ENCODE measurements at regions not wholly inside any gene's neighbourhood (a gene's known extent, or its start where the extent isn't known, plus 50 kb on each side); places are given as distances from the start of the nearest gene placed in this dataset.

GRCh38 chr18:77750006-77750405 is 500.4 kb downstream of the GALR1 start:
- no peak for TF ChIP-seq CTCF (IDR thresholded peaks at IDR 0.05; ENCODE audit: low read depth, low read length, missing control alignments)
- in situ Hi-C loops (cut with HindIII; ENCODE audit: low sequenced_read_pairs): no loop called here
- no peak overlapping the region for H3K4me3 ChIP-seq (ENCODE audit: low read depth, low read length)
- DNase-seq (ENCODE audit: low read depth): no peak

- DNase-seq (ENCODE audit: low read depth): no peak
- in situ Hi-C loops (cut with HindIII; ENCODE audit: low sequenced_read_pairs): no loop called here
- TF ChIP-seq CTCF (IDR thresholded peaks at IDR 0.05; ENCODE audit: low read depth, low read length, missing control alignments): no peak
- H3K4me3 ChIP-seq (ENCODE audit: low read depth, low read length): no peak overlapping the region
Measured at GRCh38 chr18:77754475-77755044, 504.9 kb downstream of the GALR1 start.

GRCh38 chr18:77755187-77755586 is 505.5 kb downstream of the GALR1 start:
- no peak overlapping the region for H3K4me3 ChIP-seq (ENCODE audit: low read depth, low read length)
- no peak for TF ChIP-seq CTCF (IDR thresholded peaks at IDR 0.05; ENCODE audit: low read depth, low read length, missing control alignments)
- DNase-seq (ENCODE audit: low read depth): no peak
- in situ Hi-C loops (cut with HindIII; ENCODE audit: low sequenced_read_pairs): no loop called here

GRCh38 chr18:77761332-77761731 is 511.7 kb downstream of the GALR1 start:
- H3K4me3 ChIP-seq (ENCODE audit: low read depth, low read length): no peak overlapping the region
- in situ Hi-C loops (cut with HindIII; ENCODE audit: low sequenced_read_pairs): no loop called here
- DNase-seq (ENCODE audit: low read depth): no peak
- TF ChIP-seq CTCF (IDR thresholded peaks at IDR 0.05; ENCODE audit: low read depth, low read length, missing control alignments): no peak

GRCh38 chr18:77762014-77762413 is 512.4 kb downstream of the GALR1 start:
- in situ Hi-C loops (cut with HindIII; ENCODE audit: low sequenced_read_pairs): no loop called here
- no peak for DNase-seq (ENCODE audit: low read depth)
- TF ChIP-seq CTCF (IDR thresholded peaks at IDR 0.05; ENCODE audit: low read depth, low read length, missing control alignments): no peak
- H3K4me3 ChIP-seq (ENCODE audit: low read depth, low read length): no peak overlapping the region

GRCh38 chr18:77762642-77763041 is 513.0 kb downstream of the GALR1 start:
- H3K4me3 ChIP-seq (ENCODE audit: low read depth, low read length): no peak overlapping the region
- no peak for TF ChIP-seq CTCF (IDR thresholded peaks at IDR 0.05; ENCODE audit: low read depth, low read length, missing control alignments)
- no peak for DNase-seq (ENCODE audit: low read depth)
- in situ Hi-C loops (cut with HindIII; ENCODE audit: low sequenced_read_pairs): no loop called here

All from astrocyte of the cerebellum (primary cell).